ENCODE measurements at regions not wholly inside any gene's neighbourhood (a gene's known extent, or its start where the extent isn't known, plus 50 kb on each side); places are given as distances from the start of the nearest gene placed in this dataset.

DNA sequence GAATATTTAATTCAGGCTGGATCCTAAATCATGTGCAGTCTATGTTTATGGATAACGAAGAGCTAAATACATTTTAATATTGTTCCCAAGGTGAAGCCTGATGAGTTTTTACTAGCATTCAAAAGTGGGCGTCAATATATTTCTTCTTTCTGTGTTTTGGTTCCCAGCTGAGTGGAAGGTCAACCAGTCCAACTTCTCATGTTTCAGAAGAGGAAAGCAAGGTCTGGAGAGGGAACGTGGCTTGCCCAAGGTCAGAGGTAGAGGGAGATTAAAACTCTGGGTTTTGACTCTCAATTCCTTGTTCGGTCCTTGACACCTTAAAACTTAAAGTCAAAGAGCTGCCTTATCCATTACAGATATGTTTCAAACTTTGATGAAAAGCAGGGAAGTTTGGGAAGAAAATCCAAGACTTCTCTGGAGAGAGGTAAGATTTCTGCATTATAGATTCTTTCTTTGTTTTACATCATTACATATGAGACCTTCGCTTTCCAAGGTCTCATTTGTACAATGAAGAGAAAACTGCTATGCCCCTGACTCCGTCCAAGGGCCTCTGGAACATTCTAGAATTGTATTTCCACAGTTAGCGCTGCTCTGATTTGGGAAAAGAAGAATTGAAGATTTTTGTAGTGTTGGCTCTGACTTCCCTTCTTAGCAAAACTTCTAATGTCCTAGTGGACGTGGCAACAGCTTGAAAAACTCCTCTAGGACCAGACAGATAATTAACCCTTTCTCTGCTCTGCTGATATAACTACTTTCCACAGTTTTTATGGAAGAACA is 57.7 kb upstream of the HES1 start:
- Histone ChIP-seq H3K27ac (ENCODE audit: low read depth in 1 of 2, low read length in 2 of 2) (no peak overlapping the region), H3K4me1 (ENCODE audit: control insufficient read depth in 4 of 4, insufficient read depth in 4 of 4, low read length in 3 of 4) (peaks cover 2 to 27% (median 17%) of the 10 kb centered on the region in 4 donors), H3K27me3 (ENCODE audit: control insufficient read depth in 4 of 4, insufficient read depth in 4 of 4, low read length in 3 of 4) (no peaks in the 10 kb centered on the region), H3K9ac (ENCODE audit: low read depth in 1 of 2, low read length in 2 of 2) (no peak overlapping the region), H3K4me3 (ENCODE audit: low read depth in 1 of 3, low read length in 3 of 3) (no peak overlapping the region), H3K9me3 (ENCODE audit: control insufficient read depth in 4 of 4, low read length in 3 of 4) (no peaks in the 10 kb centered on the region), H3K36me3 (ENCODE audit: control insufficient read depth in 4 of 4, insufficient read depth in 3 of 4, low read depth in 1 of 4, low read length in 3 of 4) (no peaks in the 10 kb centered on the region)
- TF ChIP-seq SP1 (IDR thresholded peaks at IDR 0.05), result no peak
- no peak for TF ChIP-seq ZBTB33 (IDR thresholded peaks at IDR 0.05)
- no peak for TF ChIP-seq NR2F2 (IDR thresholded peaks at IDR 0.05)
- no peak for TF ChIP-seq CTCF (IDR thresholded peaks at IDR 0.05; ENCODE audit: low read depth, low read length, missing input control)
- TF ChIP-seq GABPA (IDR thresholded peaks at IDR 0.05 in 1 of 2, conservative IDR thresholded peaks at IDR 0.05 in 1 of 2), result no peak
- TF ChIP-seq REST (IDR thresholded peaks at IDR 0.05), result no peak
- no peak for TF ChIP-seq MAX (IDR thresholded peaks at IDR 0.05)
- TF ChIP-seq HNF4G (IDR thresholded peaks at IDR 0.05), result no peak
- no peak for TF ChIP-seq RXRA (IDR thresholded peaks at IDR 0.05)
- no peak for TF ChIP-seq TAF1 (conservative IDR thresholded peaks at IDR 0.05)
- TF ChIP-seq, protein P1, sequence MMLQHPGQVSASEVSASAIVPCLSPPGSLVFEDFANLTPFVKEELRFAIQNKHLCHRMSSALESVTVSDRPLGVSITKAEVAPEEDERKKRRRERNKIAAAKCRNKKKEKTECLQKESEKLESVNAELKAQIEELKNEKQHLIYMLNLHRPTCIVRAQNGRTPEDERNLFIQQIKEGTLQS (IDR thresholded peaks at IDR 0.05), result no peak
- no peak for DNase-seq (ENCODE audit: low spot score)
- 79% methylated on average over 8 of the region's 8 CpGs for WGBS

GRCh38 chr3:194079702-194080172 is 56.2 kb upstream of the HES1 start:
- Histone ChIP-seq H3K36me3 (ENCODE audit: control insufficient read depth in 4 of 4, insufficient read depth in 3 of 4, low read depth in 1 of 4, low read length in 3 of 4) (no peaks in the 10 kb centered on the region), H3K9me3 (ENCODE audit: control insufficient read depth in 4 of 4, low read length in 3 of 4) (no peaks in the 10 kb centered on the region), H3K27me3 (ENCODE audit: control insufficient read depth in 4 of 4, insufficient read depth in 4 of 4, low read length in 3 of 4) (no peaks in the 10 kb centered on the region), H3K9ac (ENCODE audit: low read depth in 1 of 2, low read length in 2 of 2) (no peak overlapping the region), H3K4me3 (ENCODE audit: low read depth in 1 of 3, low read length in 3 of 3) (no peak overlapping the region), H3K27ac (ENCODE audit: low read depth in 1 of 2, low read length in 2 of 2) (no peak overlapping the region), H3K4me1 (ENCODE audit: control insufficient read depth in 4 of 4, insufficient read depth in 4 of 4, low read length in 3 of 4) (peaks cover 4 to 29% (median 17%) of the 10 kb centered on the region in 4 donors)
- DNase-seq (ENCODE audit: low spot score), result no peak
- WGBS, result 86% methylated on average over 14 of the region's 14 CpGs
- no peak for TF ChIP-seq GABPA (IDR thresholded peaks at IDR 0.05 in 1 of 2, conservative IDR thresholded peaks at IDR 0.05 in 1 of 2)
- no peak for TF ChIP-seq EGR1 (IDR thresholded peaks at IDR 0.05; ENCODE audit: low read depth in 2 of 2)
- TF ChIP-seq MAX (IDR thresholded peaks at IDR 0.05), result no peak
- no peak for TF ChIP-seq CTCF (IDR thresholded peaks at IDR 0.05; ENCODE audit: low read depth, low read length, missing input control)
- TF ChIP-seq SP1 (IDR thresholded peaks at IDR 0.05), result no peak
- TF ChIP-seq RXRA (IDR thresholded peaks at IDR 0.05), result no peak
- no peak for TF ChIP-seq REST (IDR thresholded peaks at IDR 0.05)
- TF ChIP-seq HNF4G (IDR thresholded peaks at IDR 0.05), result no peak
- TF ChIP-seq, protein P1 (IDR thresholded peaks at IDR 0.05), result no peak
- no peak for TF ChIP-seq FOXA1 (IDR thresholded peaks at IDR 0.05)
- no peak for TF ChIP-seq FOXA2 (IDR thresholded peaks at IDR 0.05)

All from liver (tissue), 8 donors.